Adrenal gland (tissue), 5 donors: ENCODE measurements at regions not wholly inside any gene's neighbourhood (a gene's known extent, or its start where the extent isn't known, plus 50 kb on each side); places are given as distances from the start of the nearest gene placed in this dataset.

Source experiments
- POLR2A ChIP-seq, 2 donors: fragments of 450-650 bp; IDR thresholded peaks; one replicate each; pipeline ENCODE4 v1.6.1; 2017; ENCODE audit warnings: antibody characterized with exemption in 2 of 2, mild to moderate bottlenecking in 2 of 2, moderate library complexity in 1 of 2
- TF ChIP-seq, protein P1 (sequence below), 6 experiments: fragments of 450-650 bp in 4 of 6; fragments of 200-600 bp in 2 of 6; sonication (generic) in 1 of 6; IDR thresholded peaks; 1 replicate in 5 of 6; 2 replicates in 1 of 6; pipeline versions ENCODE4 v1.5.1 to v1.8.0; 2016 to 2021; ENCODE audit warnings: antibody characterized with exemption in 6 of 6, mild to moderate bottlenecking in 2 of 6, moderate library complexity in 1 of 6
- donor health status: DM: no; HTN: no; CAD: no.

GRCh38 chr14:38425324-38425976, 169.6 kb upstream of the CLEC14A start:
- TF ChIP-seq, protein P1, sequence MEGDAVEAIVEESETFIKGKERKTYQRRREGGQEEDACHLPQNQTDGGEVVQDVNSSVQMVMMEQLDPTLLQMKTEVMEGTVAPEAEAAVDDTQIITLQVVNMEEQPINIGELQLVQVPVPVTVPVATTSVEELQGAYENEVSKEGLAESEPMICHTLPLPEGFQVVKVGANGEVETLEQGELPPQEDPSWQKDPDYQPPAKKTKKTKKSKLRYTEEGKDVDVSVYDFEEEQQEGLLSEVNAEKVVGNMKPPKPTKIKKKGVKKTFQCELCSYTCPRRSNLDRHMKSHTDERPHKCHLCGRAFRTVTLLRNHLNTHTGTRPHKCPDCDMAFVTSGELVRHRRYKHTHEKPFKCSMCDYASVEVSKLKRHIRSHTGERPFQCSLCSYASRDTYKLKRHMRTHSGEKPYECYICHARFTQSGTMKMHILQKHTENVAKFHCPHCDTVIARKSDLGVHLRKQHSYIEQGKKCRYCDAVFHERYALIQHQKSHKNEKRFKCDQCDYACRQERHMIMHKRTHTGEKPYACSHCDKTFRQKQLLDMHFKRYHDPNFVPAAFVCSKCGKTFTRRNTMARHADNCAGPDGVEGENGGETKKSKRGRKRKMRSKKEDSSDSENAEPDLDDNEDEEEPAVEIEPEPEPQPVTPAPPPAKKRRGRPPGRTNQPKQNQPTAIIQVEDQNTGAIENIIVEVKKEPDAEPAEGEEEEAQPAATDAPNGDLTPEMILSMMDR (IDR thresholded peaks at IDR 0.05): no peak
- TF ChIP-seq POLR2A (IDR thresholded peaks at IDR 0.05): no peak
